ENCODE measurements at regions not wholly inside any gene's neighbourhood (a gene's known extent, or its start where the extent isn't known, plus 50 kb on each side); places are given as distances from the start of the nearest gene placed in this dataset.

- TF ChIP-seq EZH2phosphoT487 (IDR thresholded peaks at IDR 0.05; ENCODE audit: unreplicated experiment) (no peak), EZH2 (IDR thresholded peaks at IDR 0.05; ENCODE audit: low read depth, unreplicated experiment) (no peak), ETS1 (IDR thresholded peaks at IDR 0.05) (no peak), POLR2AphosphoS5 (IDR thresholded peaks at IDR 0.05; ENCODE audit: low read depth) (no peak), REST (IDR thresholded peaks at IDR 0.05; ENCODE audit: unreplicated experiment) (no peak), CTCF (conservative IDR thresholded peaks at IDR 0.05; ENCODE audit: low read depth in 2 of 2) (no peak), CREB1 (CRISPR knock-in tag; IDR thresholded peaks at IDR 0.05; ENCODE audit: low read depth) (no peak), STAT1 (IDR thresholded peaks at IDR 0.05; ENCODE audit: unreplicated experiment) (no peak), JUNB (IDR thresholded peaks at IDR 0.05; ENCODE audit: unreplicated experiment) (no peak), ZNF331 (CRISPR knock-in tag; IDR thresholded peaks at IDR 0.05; ENCODE audit: low read depth) (no peak), NANOG (IDR thresholded peaks at IDR 0.05; ENCODE audit: borderline replicate concordance) (no peak)
Measured at GRCh38 chr10:31087011-31087410, 55.3 kb upstream of the ZNF438 start.
